ENCODE measurements at regions not wholly inside any gene's neighbourhood (a gene's known extent, or its start where the extent isn't known, plus 50 kb on each side); places are given as distances from the start of the nearest gene placed in this dataset.

GRCh38 chr10:120007261-120007660 lies 114.7 kb downstream of the SEC23IP start:
- H3K14ac ChIP-seq (ENCODE audit: low read length): no peak overlapping the region
- no peaks in the 10 kb centered on the region for H3K36me3 ChIP-seq (replicated peaks in 1 of 2; ENCODE audit: control insufficient read depth in 2 of 2, insufficient read depth in 2 of 2, low read length in 2 of 2)
- H2BK120ac ChIP-seq (ENCODE audit: low read depth, low read length): no peak overlapping the region
- H3K4me1 ChIP-seq (ENCODE audit: control insufficient read depth in 2 of 2, insufficient read depth in 1 of 2, low read depth in 1 of 2, low read length in 2 of 2): peaks cover 2 to 23% of the 10 kb centered on the region in 2 donors
- no peak overlapping the region for H2BK15ac ChIP-seq (ENCODE audit: low read length)
- no peak for DNase-seq (ENCODE audit: low spot score)
- no peak overlapping the region for H3K23ac ChIP-seq (ENCODE audit: low read depth, low read length, poor library complexity)
- no peaks in the 10 kb centered on the region for H3K79me1 ChIP-seq (ENCODE audit: low read depth, low read length)
- no peak overlapping the region for H3K27ac ChIP-seq (replicated peaks; ENCODE audit: low read length)
- no peak overlapping the region for H3K4me3 ChIP-seq (ENCODE audit: low read length in 2 of 2)
- no peak overlapping the region for H2AK5ac ChIP-seq (ENCODE audit: low read depth, low read length)
- no peaks in the 10 kb centered on the region for H3K9me3 ChIP-seq (replicated peaks in 1 of 2; ENCODE audit: control insufficient read depth in 2 of 2, insufficient read depth in 1 of 2, low read depth in 1 of 2, low read length in 2 of 2)
- no peak overlapping the region for H2BK12ac ChIP-seq (ENCODE audit: low read length)
- H3K4me2 ChIP-seq (ENCODE audit: insufficient read depth, low read length, poor library complexity, severe bottlenecking): no peak overlapping the region
- H3K4ac ChIP-seq (ENCODE audit: low read length): no peak overlapping the region
- H2BK5ac ChIP-seq (ENCODE audit: low read length): no peak overlapping the region
- H4K91ac ChIP-seq (ENCODE audit: low read depth, low read length, poor library complexity): no peak overlapping the region
- H2AFZ ChIP-seq (ENCODE audit: low read length): no peak overlapping the region
- no peak overlapping the region for H3K18ac ChIP-seq (ENCODE audit: low read length)
- H3K9ac ChIP-seq (ENCODE audit: low read depth, low read length, poor library complexity): no peak overlapping the region
- peaks cover 0 to 3% (median 0%) of the 10 kb centered on the region in 3 experiments for H3K27me3 ChIP-seq (ENCODE audit: control insufficient read depth in 3 of 3, insufficient read depth in 3 of 3, low read depth in 1 of 3, low read length in 3 of 3)
- no CpG with 5 or more reads among the region's 2 CpGs for WGBS, 2 donors (ENCODE audit: extremely low coverage in 2 of 2, insufficient read length in 2 of 2, insufficient replicate concordance in 1 of 2)
- H4K8ac ChIP-seq (ENCODE audit: low read depth, low read length): no peak overlapping the region

- Histone ChIP-seq H3K36me3 (replicated peaks in 1 of 2; ENCODE audit: control insufficient read depth in 2 of 2, insufficient read depth in 2 of 2, low read length in 2 of 2) (no peaks in the 10 kb centered on the region), H3K9ac (ENCODE audit: low read depth, low read length, poor library complexity) (peak overlapping the region; percentile 22), H3K4ac (ENCODE audit: low read length) (peak overlapping the region; percentile 19), H2BK5ac (ENCODE audit: low read length) (no peak overlapping the region), H2BK15ac (ENCODE audit: low read length) (peak overlapping the region; percentile 81), H3K4me2 (ENCODE audit: insufficient read depth, low read length, poor library complexity, severe bottlenecking) (no peak overlapping the region), H2AK5ac (ENCODE audit: low read depth, low read length) (peak overlapping the region; percentile 84), H2BK120ac (ENCODE audit: low read depth, low read length) (peak overlapping the region; percentile 22), H3K9me3 (replicated peaks in 1 of 2; ENCODE audit: control insufficient read depth in 2 of 2, insufficient read depth in 1 of 2, low read depth in 1 of 2, low read length in 2 of 2) (no peaks in the 10 kb centered on the region), H3K27me3 (ENCODE audit: control insufficient read depth in 3 of 3, insufficient read depth in 3 of 3, low read depth in 1 of 3, low read length in 3 of 3) (peaks cover 0 to 3% (median 0%) of the 10 kb centered on the region in 3 experiments), H4K91ac (ENCODE audit: low read depth, low read length, poor library complexity) (no peak overlapping the region), H3K79me1 (ENCODE audit: low read depth, low read length) (no peaks in the 10 kb centered on the region), H4K8ac (ENCODE audit: low read depth, low read length) (no peak overlapping the region), H2BK12ac (ENCODE audit: low read length) (peak overlapping the region; percentile 97), H3K4me1 (ENCODE audit: control insufficient read depth in 2 of 2, insufficient read depth in 1 of 2, low read depth in 1 of 2, low read length in 2 of 2) (peaks cover 0 to 15% of the 10 kb centered on the region in 2 donors), H3K23ac (ENCODE audit: low read depth, low read length, poor library complexity) (peak overlapping the region; percentile 14), H3K14ac (ENCODE audit: low read length) (peak overlapping the region; percentile 72), H3K4me3 (ENCODE audit: low read length in 2 of 2) (no peak overlapping the region), H3K27ac (replicated peaks; ENCODE audit: low read length) (no peak overlapping the region), H2AFZ (ENCODE audit: low read length) (no peak overlapping the region), H3K18ac (ENCODE audit: low read length) (peak overlapping the region; percentile 93)
- no CpG with 5 or more reads among the region's 43 CpGs for WGBS, 2 donors (ENCODE audit: extremely low coverage in 2 of 2, insufficient read length in 2 of 2, insufficient replicate concordance in 1 of 2)
- DNase-seq (ENCODE audit: low spot score): no peak
Measured at GRCh38 chr10:120011359-120012130, 119.0 kb downstream of the SEC23IP start.

- no peak overlapping the region for H2BK120ac ChIP-seq (ENCODE audit: low read depth, low read length)
- H2AK5ac ChIP-seq (ENCODE audit: low read depth, low read length): no peak overlapping the region
- WGBS, 2 donors (ENCODE audit: extremely low coverage in 2 of 2, insufficient read length in 2 of 2, insufficient replicate concordance in 1 of 2): no CpG with 5 or more reads among the region's 5 CpGs
- H3K18ac ChIP-seq (ENCODE audit: low read length): peak overlapping the region; percentile 6
- H3K9me3 ChIP-seq (replicated peaks in 1 of 2; ENCODE audit: control insufficient read depth in 2 of 2, insufficient read depth in 1 of 2, low read depth in 1 of 2, low read length in 2 of 2): no peaks in the 10 kb centered on the region
- no peak overlapping the region for H2BK5ac ChIP-seq (ENCODE audit: low read length)
- no peak overlapping the region for H4K91ac ChIP-seq (ENCODE audit: low read depth, low read length, poor library complexity)
- no peak overlapping the region for H3K4me2 ChIP-seq (ENCODE audit: insufficient read depth, low read length, poor library complexity, severe bottlenecking)
- no peak overlapping the region for H3K23ac ChIP-seq (ENCODE audit: low read depth, low read length, poor library complexity)
- H3K4ac ChIP-seq (ENCODE audit: low read length): no peak overlapping the region
- H3K4me3 ChIP-seq (ENCODE audit: low read length in 2 of 2): no peak overlapping the region
- H3K36me3 ChIP-seq (replicated peaks in 1 of 2; ENCODE audit: control insufficient read depth in 2 of 2, insufficient read depth in 2 of 2, low read length in 2 of 2): no peaks in the 10 kb centered on the region
- H2BK12ac ChIP-seq (ENCODE audit: low read length): no peak overlapping the region
- no peak overlapping the region for H2AFZ ChIP-seq (ENCODE audit: low read length)
- H3K4me1 ChIP-seq (ENCODE audit: control insufficient read depth in 2 of 2, insufficient read depth in 1 of 2, low read depth in 1 of 2, low read length in 2 of 2): peaks cover 0 to 15% of the 10 kb centered on the region in 2 donors
- no peak overlapping the region for H4K8ac ChIP-seq (ENCODE audit: low read depth, low read length)
- no peak for DNase-seq (ENCODE audit: low spot score)
- H3K14ac ChIP-seq (ENCODE audit: low read length): no peak overlapping the region
- H3K79me1 ChIP-seq (ENCODE audit: low read depth, low read length): no peaks in the 10 kb centered on the region
- H3K9ac ChIP-seq (ENCODE audit: low read depth, low read length, poor library complexity): no peak overlapping the region
- peaks cover 0 to 3% (median 0%) of the 10 kb centered on the region in 3 experiments for H3K27me3 ChIP-seq (ENCODE audit: control insufficient read depth in 3 of 3, insufficient read depth in 3 of 3, low read depth in 1 of 3, low read length in 3 of 3)
- H3K27ac ChIP-seq (replicated peaks; ENCODE audit: low read length): no peak overlapping the region
- no peak overlapping the region for H2BK15ac ChIP-seq (ENCODE audit: low read length)
Measured at GRCh38 chr10:120012131-120012400, 119.5 kb downstream of the SEC23IP start.

GRCh38 chr10:120012566-120012965 lies 120.0 kb downstream of the SEC23IP start:
- H3K27me3 ChIP-seq (ENCODE audit: control insufficient read depth in 3 of 3, insufficient read depth in 3 of 3, low read depth in 1 of 3, low read length in 3 of 3): peaks cover 0 to 3% (median 0%) of the 10 kb centered on the region in 3 experiments

More at GRCh38 chr10:120012566-120012965, 120.0 kb downstream of the SEC23IP start:
- Histone ChIP-seq H3K4me2 (ENCODE audit: insufficient read depth, low read length, poor library complexity, severe bottlenecking) (no peak overlapping the region), H3K14ac (ENCODE audit: low read length) (no peak overlapping the region), H2AFZ (ENCODE audit: low read length) (no peak overlapping the region), H2AK5ac (ENCODE audit: low read depth, low read length) (no peak overlapping the region), H2BK5ac (ENCODE audit: low read length) (no peak overlapping the region), H3K9ac (ENCODE audit: low read depth, low read length, poor library complexity) (no peak overlapping the region), H3K9me3 (replicated peaks in 1 of 2; ENCODE audit: control insufficient read depth in 2 of 2, insufficient read depth in 1 of 2, low read depth in 1 of 2, low read length in 2 of 2) (no peaks in the 10 kb centered on the region), H4K91ac (ENCODE audit: low read depth, low read length, poor library complexity) (no peak overlapping the region), H3K18ac (ENCODE audit: low read length) (no peak overlapping the region), H3K36me3 (replicated peaks in 1 of 2; ENCODE audit: control insufficient read depth in 2 of 2, insufficient read depth in 2 of 2, low read length in 2 of 2) (no peaks in the 10 kb centered on the region), H2BK12ac (ENCODE audit: low read length) (no peak overlapping the region), H3K27ac (replicated peaks; ENCODE audit: low read length) (no peak overlapping the region), H2BK15ac (ENCODE audit: low read length) (no peak overlapping the region), H3K79me1 (ENCODE audit: low read depth, low read length) (no peaks in the 10 kb centered on the region), H2BK120ac (ENCODE audit: low read depth, low read length) (no peak overlapping the region), H3K4ac (ENCODE audit: low read length) (no peak overlapping the region), H3K23ac (ENCODE audit: low read depth, low read length, poor library complexity) (no peak overlapping the region), H3K4me1 (ENCODE audit: control insufficient read depth in 2 of 2, insufficient read depth in 1 of 2, low read depth in 1 of 2, low read length in 2 of 2) (peaks cover 0 to 15% of the 10 kb centered on the region in 2 donors), H3K4me3 (ENCODE audit: low read length in 2 of 2) (no peak overlapping the region), H4K8ac (ENCODE audit: low read depth, low read length) (no peak overlapping the region)
- WGBS, 2 donors (ENCODE audit: extremely low coverage in 2 of 2, insufficient read length in 2 of 2, insufficient replicate concordance in 1 of 2): no CpG with 5 or more reads among the region's 7 CpGs
- no peak for DNase-seq (ENCODE audit: low spot score)
